GM12874 (cell line): ENCODE measurements at regions not wholly inside any gene's neighbourhood (a gene's known extent, or its start where the extent isn't known, plus 50 kb on each side); places are given as distances from the start of the nearest gene placed in this dataset.

Source experiments
- TF ChIP-seq, protein P1 (sequence below): IDR thresholded peaks from 2 replicates; pipeline ENCODE4 v1.5.1; 2011; ENCODE audit warnings: low read depth, mild to moderate bottlenecking, control low read depth, low read length, moderate library complexity; ENCODE audit not compliant: insufficient read depth

GRCh38 chr2:147385600-147385999 is 459.2 kb upstream of the ACVR2A start:
- TF ChIP-seq, protein P1, sequence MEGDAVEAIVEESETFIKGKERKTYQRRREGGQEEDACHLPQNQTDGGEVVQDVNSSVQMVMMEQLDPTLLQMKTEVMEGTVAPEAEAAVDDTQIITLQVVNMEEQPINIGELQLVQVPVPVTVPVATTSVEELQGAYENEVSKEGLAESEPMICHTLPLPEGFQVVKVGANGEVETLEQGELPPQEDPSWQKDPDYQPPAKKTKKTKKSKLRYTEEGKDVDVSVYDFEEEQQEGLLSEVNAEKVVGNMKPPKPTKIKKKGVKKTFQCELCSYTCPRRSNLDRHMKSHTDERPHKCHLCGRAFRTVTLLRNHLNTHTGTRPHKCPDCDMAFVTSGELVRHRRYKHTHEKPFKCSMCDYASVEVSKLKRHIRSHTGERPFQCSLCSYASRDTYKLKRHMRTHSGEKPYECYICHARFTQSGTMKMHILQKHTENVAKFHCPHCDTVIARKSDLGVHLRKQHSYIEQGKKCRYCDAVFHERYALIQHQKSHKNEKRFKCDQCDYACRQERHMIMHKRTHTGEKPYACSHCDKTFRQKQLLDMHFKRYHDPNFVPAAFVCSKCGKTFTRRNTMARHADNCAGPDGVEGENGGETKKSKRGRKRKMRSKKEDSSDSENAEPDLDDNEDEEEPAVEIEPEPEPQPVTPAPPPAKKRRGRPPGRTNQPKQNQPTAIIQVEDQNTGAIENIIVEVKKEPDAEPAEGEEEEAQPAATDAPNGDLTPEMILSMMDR, result no peak

DNA sequence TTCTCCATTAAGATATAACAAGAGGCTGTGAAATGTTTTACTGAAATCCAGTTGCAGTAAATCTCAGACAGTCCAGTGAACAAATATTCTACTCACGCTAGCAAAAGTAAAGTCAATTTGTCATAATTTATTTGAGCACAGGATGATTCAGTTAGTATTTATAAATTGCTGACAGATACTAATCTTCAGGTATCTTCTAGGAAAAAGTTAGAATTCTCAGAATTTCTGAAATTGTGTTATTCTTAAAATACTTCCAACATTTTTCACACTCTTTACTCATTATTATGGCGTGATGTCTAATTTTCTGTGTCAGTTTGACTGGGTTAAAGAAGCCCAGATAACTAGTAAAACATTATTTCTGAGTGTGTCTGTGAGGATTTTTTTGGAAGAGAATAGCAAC is 460.2 kb upstream of the ACVR2A start:
- TF ChIP-seq, protein P1, result no peak

DNA sequence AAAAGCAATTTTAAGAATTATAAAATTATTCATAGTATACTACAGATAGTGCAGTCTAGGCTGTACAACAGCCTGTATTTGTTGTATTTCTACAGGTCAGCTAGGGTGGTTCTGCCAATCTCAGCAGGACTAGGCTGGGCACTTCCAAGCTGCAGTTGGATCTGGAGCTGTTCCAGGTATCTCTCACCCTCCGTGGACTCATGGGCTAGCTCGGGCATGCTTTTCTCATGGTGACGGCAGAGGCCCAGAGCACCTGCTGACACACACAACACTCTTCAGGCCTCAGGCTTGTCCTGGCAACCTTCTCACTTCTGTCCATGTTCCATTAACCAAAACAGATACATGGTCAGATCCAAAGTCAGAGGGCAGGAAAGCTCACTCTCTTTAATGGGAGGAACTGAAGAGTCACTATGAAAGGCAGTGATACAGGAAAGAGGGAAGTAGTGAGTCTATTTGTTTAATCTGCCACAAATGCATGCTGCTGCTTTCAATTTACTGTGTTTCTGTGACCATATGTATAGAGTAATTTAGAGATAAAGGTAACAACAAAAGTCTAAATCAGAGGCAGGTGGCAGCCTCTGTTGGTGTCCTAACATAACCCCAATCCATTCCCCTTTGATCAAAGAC is 462.4 kb upstream of the ACVR2A start:
- TF ChIP-seq, protein P1, result no peak

- TF ChIP-seq, protein P1, result no peak
Measured at GRCh38 chr2:147378403-147378802, 466.4 kb upstream of the ACVR2A start.

- TF ChIP-seq, protein P1, result no peak
Measured at GRCh38 chr2:147375073-147375472, 469.8 kb upstream of the ACVR2A start.

- TF ChIP-seq, protein P1, result no peak
Measured at GRCh38 chr2:147374423-147374811, 470.4 kb upstream of the ACVR2A start.

DNA sequence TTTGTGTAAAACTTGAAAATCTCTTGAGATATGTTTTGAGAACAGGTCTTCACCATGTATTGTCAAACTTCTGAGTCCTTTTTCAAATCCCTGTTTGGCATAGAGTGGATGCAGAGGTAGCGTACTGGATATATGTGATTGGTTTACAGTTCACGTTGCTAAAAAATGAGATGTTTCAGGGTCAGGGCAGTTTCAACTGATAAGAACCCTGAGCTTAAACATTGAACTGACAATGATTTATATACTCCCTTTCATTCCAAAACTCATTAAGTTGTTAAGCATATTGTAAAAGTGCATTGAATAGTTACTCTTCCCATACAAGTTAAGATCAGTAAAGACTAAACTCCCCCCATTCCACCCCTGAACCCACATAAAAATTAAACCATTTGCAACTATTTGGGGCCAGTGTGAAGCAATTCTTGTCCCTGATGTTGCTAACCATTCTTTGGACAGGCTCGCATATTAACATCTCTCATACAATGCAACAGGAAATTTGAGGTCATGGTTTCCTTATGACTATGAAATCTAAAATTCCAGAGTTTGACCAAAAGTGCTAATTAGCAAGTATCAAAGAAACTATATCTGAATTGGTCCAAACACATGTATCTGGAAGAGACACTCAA is 470.9 kb upstream of the ACVR2A start:
- TF ChIP-seq, protein P1, result no peak
